T-helper 1 cell treated with Interleukin-12 subunit alpha and Interleukin-12 subunit beta and Interleukin-4 antibody, amounts not matched to agents 30 μg/mL and 1 μg/mL, for 36 hours (primary cell): ENCODE measurements at regions not wholly inside any gene's neighbourhood (a gene's known extent, or its start where the extent isn't known, plus 50 kb on each side); places are given as distances from the start of the nearest gene placed in this dataset.

Experiments
- H3K27ac Mint-ChIP-seq: one replicate; pipeline ENCODE4 v1.8.0; 2021; ENCODE audit warnings: mild to moderate bottlenecking, mixed read lengths
- H3K27me3 Mint-ChIP-seq: one replicate; pipeline ENCODE4 v1.8.0; 2021; ENCODE audit warnings: low read depth, mixed read lengths
- H3K36me3 Mint-ChIP-seq: one replicate; pipeline ENCODE4 v1.8.0; 2021; ENCODE audit warnings: low read depth, mixed read lengths
- H3K4me1 Mint-ChIP-seq: one replicate; pipeline ENCODE4 v1.8.0; 2021; ENCODE audit warnings: low read depth, mixed read lengths
- H3K4me3 Mint-ChIP-seq: one replicate; pipeline ENCODE4 v1.8.0; 2021; ENCODE audit warnings: mild to moderate bottlenecking, moderate library complexity, mixed read lengths
- H3K9me3 Mint-ChIP-seq: one replicate; pipeline ENCODE4 v1.8.0; 2021; ENCODE audit warnings: mixed read lengths

DNA sequence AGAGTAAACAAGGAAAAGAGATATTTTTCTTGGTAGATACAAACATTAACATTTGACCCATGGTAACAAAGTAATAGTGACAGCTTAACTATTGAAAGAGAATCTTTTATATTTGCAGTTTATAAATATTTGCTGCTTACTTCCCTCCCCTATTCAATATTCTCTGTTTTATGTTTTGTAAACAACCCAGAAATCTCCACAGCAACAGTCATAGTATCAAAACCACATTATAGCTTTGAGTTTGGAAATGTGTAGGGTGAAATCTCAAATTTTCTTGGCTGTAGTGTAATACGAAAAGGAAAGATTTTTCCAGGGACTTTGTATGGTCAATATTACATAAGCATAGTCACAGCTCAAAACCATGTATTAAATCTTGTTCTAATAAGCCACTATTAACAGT lies 511.2 kb downstream of the METTL4 start:
- Mint-ChIP-seq H3K27me3 (no peaks in the 10 kb centered on the region), H3K4me1 (no peaks in the 10 kb centered on the region), H3K36me3 (no peaks in the 10 kb centered on the region), H3K9me3 (peaks cover 6% of the 10 kb centered on the region), H3K27ac (no peak overlapping the region), H3K4me3 (no peak overlapping the region)

DNA sequence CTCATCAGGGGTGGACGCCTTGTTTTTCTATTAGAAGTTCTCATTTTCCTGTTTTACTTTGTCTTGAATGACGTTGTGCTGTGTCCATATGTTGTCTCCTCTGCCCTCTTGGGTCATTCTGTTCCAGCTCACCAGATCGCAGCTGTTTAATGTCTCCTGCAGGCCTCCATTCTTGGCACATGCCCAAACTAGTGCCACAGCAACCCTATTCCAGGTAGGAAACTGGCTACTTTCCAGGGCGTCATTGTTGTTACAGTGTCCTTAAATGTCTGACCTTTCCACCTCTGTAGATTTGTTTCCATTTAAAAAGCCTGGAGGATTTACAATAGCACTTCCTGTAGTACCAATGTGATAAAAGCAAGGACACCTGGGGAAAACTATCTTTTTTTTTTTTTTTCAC lies 500.7 kb downstream of the METTL4 start:
- Mint-ChIP-seq H3K36me3 (no peaks in the 10 kb centered on the region), H3K27me3 (no peaks in the 10 kb centered on the region), H3K4me1 (no peaks in the 10 kb centered on the region), H3K9me3 (no peaks in the 10 kb centered on the region), H3K27ac (no peak overlapping the region), H3K4me3 (no peak overlapping the region)

DNA sequence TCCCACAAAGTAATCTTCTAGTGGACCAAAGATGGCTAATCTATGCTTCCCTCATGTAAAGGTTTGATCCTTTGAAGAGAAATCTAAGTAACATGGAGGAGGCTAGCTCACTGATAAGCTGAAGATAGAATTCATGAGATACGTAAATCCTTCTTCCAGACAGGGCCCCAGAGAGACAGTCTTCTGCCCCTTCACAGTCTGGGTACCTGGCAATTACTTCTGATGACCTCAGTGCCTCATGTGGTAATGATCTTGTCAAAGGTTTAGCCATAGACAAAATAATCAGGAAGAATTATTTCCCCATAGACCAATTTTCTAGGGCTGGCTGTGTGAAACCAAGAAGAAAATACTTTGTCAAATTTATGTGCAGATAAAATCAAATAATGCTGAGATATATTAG lies 495.8 kb downstream of the METTL4 start:
- Mint-ChIP-seq H3K36me3 (no peaks in the 10 kb centered on the region), H3K9me3 (no peaks in the 10 kb centered on the region), H3K4me1 (no peaks in the 10 kb centered on the region), H3K4me3 (no peak overlapping the region), H3K27ac (no peak overlapping the region), H3K27me3 (no peaks in the 10 kb centered on the region)

DNA sequence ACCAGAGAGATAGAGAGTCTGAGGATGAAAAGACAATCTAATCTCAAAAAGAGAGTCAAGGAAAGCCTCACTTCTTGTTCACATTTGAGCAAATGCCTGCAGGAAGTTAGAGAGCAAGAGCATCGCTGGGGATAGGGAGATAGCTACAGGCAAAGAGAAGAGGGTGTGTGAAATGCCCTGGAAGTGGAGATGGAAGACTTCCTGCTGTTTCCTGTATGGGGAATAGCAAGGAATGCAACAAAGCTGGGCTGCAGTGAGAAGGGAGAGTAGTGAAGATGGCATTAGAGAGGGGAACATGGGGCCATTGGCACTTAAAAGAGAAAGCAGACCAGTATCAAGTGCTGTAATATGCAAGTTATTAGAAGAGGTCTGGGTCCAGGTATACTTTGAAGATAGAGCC lies 488.6 kb downstream of the METTL4 start:
- Mint-ChIP-seq H3K27ac (no peak overlapping the region), H3K36me3 (no peaks in the 10 kb centered on the region), H3K4me1 (no peaks in the 10 kb centered on the region), H3K9me3 (no peaks in the 10 kb centered on the region), H3K4me3 (no peak overlapping the region), H3K27me3 (no peaks in the 10 kb centered on the region)

DNA sequence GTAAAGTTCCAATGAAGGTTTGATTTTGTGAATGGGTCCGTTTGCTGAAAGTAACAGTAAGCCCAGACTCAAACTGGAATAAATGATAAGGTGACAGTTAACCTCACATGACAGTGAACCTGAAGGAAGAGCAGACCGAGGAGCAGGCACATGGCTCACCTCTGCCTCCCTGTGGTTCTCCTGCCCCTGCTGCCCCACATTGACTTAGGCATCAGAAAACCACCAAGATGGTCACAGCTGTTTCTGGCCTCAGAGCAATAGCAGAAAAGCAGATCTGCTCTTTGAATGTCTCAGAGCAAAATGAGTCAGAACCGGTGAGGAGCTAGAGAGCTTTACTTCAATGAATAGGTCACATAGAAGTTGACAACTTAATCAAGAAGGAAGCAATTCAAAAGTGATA lies 487.6 kb downstream of the METTL4 start:
- H3K4me1 Mint-ChIP-seq = no peaks in the 10 kb centered on the region
- H3K27ac Mint-ChIP-seq = no peak overlapping the region
- H3K9me3 Mint-ChIP-seq = no peaks in the 10 kb centered on the region
- no peaks in the 10 kb centered on the region for H3K36me3 Mint-ChIP-seq
- no peaks in the 10 kb centered on the region for H3K27me3 Mint-ChIP-seq
- no peak overlapping the region for H3K4me3 Mint-ChIP-seq

DNA sequence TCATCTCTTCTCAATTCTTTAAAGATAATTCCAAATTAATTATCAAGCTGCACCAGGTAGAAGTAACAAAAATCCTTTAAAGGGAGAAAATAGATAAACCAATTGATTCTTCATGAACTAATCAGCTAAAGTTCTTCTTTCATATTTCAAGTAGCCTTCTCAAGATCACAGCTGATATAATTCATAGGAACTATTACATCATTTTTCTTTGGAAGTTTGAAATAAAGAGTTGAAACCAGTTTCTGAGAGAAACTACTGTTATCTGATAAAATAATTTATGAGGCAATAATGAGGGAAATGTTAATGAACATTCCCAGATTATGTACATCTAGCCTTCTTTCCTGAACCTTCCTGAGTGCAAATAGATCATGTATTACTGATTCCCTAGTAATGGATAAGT lies 484.9 kb downstream of the METTL4 start:
- Mint-ChIP-seq H3K9me3 (no peaks in the 10 kb centered on the region), H3K4me1 (peaks cover 5% of the 10 kb centered on the region), H3K27me3 (peaks cover 2% of the 10 kb centered on the region), H3K36me3 (no peaks in the 10 kb centered on the region), H3K4me3 (no peak overlapping the region), H3K27ac (no peak overlapping the region)

DNA sequence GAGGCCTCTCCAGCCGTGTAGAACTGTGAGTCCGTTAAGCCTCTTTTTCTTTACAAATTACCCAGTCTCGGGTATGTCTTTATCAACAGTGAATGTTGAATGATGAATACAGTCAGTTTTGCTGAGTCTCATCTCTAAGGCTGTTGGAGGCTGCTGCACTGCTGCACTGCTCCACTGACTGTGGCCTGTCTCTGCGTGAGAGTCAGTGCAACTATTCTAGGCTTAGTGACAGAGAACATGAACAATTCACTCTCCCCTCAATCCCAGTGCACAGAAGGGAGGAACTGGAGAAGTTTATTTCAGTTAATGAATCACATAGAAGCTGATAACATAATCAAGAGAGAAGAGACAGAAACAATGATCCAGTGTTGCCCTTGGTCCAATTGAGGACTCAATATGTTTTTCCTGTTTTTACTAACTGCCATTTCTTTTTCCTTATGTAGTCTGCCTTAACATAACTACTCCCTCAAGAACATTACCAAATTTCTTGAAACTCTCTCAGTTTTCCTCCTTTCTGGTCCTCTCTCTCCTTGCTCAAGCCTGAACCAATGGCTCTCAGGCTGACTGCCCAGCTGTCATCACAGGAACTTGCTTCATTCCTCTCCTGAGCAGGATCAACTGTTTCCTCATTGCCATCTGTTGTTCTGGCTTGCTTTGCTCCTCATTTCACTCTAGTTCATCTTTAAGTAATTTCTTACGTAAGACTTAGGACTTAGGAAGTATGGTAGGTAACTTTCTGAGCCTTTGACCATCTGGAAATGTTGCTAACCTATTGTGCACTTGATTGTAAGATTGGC lies 483.2 kb downstream of the METTL4 start:
- Mint-ChIP-seq H3K9me3 (no peaks in the 10 kb centered on the region), H3K27ac (no peak overlapping the region), H3K4me1 (peaks cover 5% of the 10 kb centered on the region), H3K27me3 (peaks cover 3% of the 10 kb centered on the region), H3K4me3 (no peak overlapping the region), H3K36me3 (no peaks in the 10 kb centered on the region)

DNA sequence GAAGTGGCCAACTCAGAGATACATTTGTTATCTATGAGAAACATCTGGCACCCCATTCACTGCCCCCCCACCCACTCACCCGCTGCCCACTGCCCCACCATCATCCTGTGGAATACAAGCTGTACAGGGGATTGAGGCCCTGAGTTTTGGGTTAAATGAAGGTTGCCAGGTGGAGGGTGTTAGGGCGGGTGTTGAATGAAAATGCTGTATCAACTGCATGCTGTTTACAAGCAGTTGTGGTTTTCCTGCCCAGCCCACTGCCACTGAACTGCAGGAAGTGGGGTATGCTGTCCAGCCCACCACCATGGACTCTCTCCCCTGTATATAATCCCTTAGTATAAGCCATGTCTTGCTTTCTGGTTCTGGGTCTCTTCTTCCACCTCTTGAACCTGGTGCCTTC lies 481.9 kb downstream of the METTL4 start:
- peaks cover 5% of the 10 kb centered on the region for H3K4me1 Mint-ChIP-seq
- no peak overlapping the region for H3K27ac Mint-ChIP-seq
- H3K27me3 Mint-ChIP-seq = peaks cover 3% of the 10 kb centered on the region
- no peaks in the 10 kb centered on the region for H3K36me3 Mint-ChIP-seq
- H3K9me3 Mint-ChIP-seq = no peaks in the 10 kb centered on the region
- no peak overlapping the region for H3K4me3 Mint-ChIP-seq

DNA sequence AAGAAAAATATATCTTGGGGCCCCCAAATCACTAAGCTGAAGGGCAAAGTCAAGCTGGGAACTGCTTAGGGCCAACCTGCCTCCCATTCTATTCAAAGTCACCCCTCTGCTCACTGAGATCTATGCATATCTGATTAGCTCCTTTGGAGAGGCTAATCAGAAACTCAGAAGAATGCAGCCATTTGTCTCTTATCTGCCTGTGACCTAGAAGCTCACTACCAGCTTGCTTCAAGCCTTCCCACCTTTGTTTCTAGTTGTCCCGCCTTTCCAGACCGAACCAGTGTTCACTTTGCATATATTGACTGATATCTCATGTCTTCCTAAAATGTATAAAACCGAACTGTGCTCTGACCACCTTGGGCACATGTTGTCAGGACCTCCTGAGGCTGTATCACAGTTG lies 479.4 kb downstream of the METTL4 start:
- no peak overlapping the region for H3K27ac Mint-ChIP-seq
- no peak overlapping the region for H3K4me3 Mint-ChIP-seq
- peaks cover 7% of the 10 kb centered on the region for H3K27me3 Mint-ChIP-seq
- H3K9me3 Mint-ChIP-seq = no peaks in the 10 kb centered on the region
- H3K36me3 Mint-ChIP-seq = no peaks in the 10 kb centered on the region
- H3K4me1 Mint-ChIP-seq = peaks cover 5% of the 10 kb centered on the region

DNA sequence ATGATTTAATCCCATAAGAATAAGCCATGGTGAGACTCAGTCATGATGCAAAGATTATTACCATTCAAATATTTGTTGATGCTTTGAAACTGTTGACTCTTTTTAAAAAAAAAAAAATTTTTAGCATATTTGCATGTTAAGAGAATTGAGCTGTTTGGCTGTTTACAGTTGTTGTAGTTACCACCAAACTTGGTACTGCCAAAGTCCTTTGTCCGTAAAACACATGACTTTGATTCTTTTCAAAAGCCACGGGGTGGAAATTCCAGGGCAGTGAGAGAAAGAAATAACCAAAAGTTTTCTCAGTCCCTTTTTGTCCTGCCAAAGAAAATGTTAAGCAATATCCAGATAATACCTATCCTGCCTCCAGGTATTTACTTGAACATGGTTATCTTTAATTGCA lies 474.8 kb downstream of the METTL4 start:
- Mint-ChIP-seq H3K36me3 (no peaks in the 10 kb centered on the region), H3K27me3 (peaks cover 4% of the 10 kb centered on the region), H3K27ac (no peak overlapping the region), H3K4me3 (no peak overlapping the region), H3K9me3 (no peaks in the 10 kb centered on the region), H3K4me1 (no peaks in the 10 kb centered on the region)

DNA sequence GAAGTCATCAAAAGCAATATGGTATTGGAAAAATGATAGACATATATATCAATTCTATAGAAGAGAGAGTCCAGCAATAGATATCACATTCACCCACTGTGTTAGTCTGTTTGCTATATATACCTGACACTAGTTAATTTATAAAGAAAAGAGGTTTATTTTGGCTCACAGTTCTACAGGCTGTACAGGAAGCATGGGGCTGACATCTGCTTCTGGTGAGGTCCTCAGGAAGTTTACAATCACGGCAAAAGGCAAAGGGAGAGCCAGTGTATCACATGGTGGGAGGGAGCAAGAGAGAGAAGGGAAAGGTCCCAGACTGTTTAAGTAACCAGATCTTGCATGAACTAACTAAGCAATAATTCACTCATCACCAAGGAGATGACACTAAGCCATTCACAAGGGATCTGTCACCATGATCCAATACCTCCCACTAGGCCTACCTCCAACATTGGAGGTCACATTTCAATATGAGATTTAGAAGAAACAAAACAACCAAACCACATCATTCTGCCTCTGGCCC lies 470.6 kb downstream of the METTL4 start:
- no peaks in the 10 kb centered on the region for H3K36me3 Mint-ChIP-seq

DNA sequence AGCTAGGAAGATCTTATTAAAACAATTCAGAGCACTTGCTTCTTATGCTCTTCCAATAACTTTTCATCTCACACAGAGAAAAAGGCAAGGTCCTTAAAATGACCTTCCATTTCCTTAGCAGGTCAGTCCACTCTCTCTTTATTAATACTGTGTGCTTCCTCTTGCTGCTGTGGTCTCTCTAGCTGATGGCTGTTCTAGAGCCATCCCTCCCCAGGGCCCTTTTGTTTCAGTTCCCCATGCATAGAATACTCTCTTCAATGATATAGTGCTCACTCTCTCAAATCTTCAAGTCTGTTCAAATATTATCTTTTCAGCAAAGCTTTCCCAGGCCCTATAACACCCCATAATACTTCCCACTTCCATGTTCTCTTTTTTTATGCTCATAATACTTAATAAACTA lies 469.3 kb downstream of the METTL4 start:
- no peaks in the 10 kb centered on the region for H3K36me3 Mint-ChIP-seq
- H3K4me1 Mint-ChIP-seq = no peaks in the 10 kb centered on the region
- H3K9me3 Mint-ChIP-seq = no peaks in the 10 kb centered on the region
- H3K27ac Mint-ChIP-seq = no peak overlapping the region
- H3K4me3 Mint-ChIP-seq = no peak overlapping the region
- H3K27me3 Mint-ChIP-seq = no peaks in the 10 kb centered on the region

More for the DNA sequence above, 470.6 kb downstream of the METTL4 start:
- Mint-ChIP-seq H3K4me3 (no peak overlapping the region), H3K4me1 (no peaks in the 10 kb centered on the region), H3K9me3 (no peaks in the 10 kb centered on the region), H3K27me3 (peaks cover 4% of the 10 kb centered on the region), H3K27ac (no peak overlapping the region)

DNA sequence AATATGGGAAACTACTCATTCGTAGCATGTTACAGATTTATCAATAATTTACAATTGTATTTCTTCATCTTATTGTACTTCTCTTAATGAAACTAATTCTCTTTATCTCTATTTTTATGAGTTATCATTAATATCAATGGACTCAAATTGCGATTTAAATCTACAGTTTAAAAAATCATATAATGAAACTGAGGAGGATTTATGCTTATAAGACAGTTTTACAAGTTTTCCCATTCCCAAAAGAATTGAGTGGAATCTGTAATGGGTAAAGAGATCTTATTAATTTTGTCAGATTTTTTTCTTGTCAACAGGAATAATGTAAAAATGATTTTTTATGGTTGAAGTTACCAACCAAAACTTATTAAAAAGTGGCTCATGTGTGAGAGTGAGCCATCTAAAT lies 468.0 kb downstream of the METTL4 start:
- Mint-ChIP-seq H3K27me3 (no peaks in the 10 kb centered on the region), H3K4me1 (no peaks in the 10 kb centered on the region), H3K27ac (no peak overlapping the region), H3K36me3 (no peaks in the 10 kb centered on the region), H3K9me3 (no peaks in the 10 kb centered on the region), H3K4me3 (no peak overlapping the region)

DNA sequence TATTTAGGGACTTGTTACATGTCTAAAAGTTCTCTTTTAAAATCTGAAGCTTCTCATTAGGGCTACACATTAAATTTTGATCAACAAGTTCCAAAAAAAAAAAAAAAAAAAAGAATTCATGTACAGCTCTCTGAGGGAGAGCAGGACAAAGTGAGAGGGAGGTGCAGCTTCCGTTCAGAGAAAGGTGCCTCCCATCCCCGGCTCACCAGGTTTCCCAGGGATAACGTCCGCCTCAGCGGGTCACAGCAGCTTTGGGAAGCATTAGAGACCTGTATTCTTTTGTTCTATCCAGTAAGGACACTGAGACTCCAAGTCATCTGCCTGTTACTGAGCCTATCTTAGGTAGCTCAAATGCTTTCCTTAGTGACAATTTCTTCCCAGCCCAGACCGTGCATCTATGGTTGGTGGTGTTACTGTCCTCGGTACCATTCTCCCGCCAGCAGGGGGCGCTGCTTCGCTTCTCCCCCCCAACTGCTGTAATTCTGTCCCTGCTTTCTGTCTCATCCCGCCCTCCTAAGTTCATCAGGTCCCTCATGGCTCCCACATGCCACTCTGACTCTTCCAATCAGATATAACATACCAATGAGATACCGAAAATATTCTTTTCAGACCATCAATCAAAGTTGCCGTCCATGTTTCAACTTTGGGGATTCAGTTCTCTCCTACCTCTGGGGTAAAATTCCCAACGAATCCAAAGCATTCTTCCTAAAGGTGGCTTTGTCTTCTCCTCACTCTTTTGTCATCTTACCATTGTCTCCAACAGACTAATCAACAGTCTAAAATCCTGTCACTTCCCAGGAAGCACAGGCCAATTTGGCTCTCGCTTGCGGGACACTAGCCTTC lies 466.5 kb downstream of the METTL4 start:
- Mint-ChIP-seq H3K4me1 (no peaks in the 10 kb centered on the region), H3K27ac (no peak overlapping the region), H3K27me3 (no peaks in the 10 kb centered on the region), H3K36me3 (no peaks in the 10 kb centered on the region), H3K4me3 (no peak overlapping the region), H3K9me3 (no peaks in the 10 kb centered on the region)

DNA sequence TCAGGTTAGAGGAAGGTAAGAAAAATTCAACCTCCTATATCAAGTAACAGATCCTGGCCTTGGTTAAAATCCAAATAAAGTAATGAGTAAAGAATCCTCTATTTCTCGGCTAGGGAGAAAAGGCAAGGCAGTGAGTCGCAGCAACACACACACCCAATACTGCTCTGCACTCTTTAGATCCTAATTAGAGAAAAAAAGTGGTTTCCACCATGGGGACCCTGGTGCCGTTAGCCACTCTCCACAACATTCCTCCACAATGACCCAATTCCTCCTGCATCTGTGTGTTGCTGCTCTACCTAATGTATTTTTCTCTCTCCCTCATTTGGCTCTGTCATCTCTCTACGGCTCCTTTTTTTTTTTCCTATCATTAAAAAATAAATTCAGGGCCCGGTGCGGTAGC lies 462.7 kb downstream of the METTL4 start:
- H3K9me3 Mint-ChIP-seq = no peaks in the 10 kb centered on the region
- peaks cover 5% of the 10 kb centered on the region for H3K27me3 Mint-ChIP-seq
- H3K4me3 Mint-ChIP-seq = no peak overlapping the region
- H3K36me3 Mint-ChIP-seq = no peaks in the 10 kb centered on the region
- H3K4me1 Mint-ChIP-seq = no peaks in the 10 kb centered on the region
- H3K27ac Mint-ChIP-seq = no peak overlapping the region
